ENCODE measurements at regions not wholly inside any gene's neighbourhood (a gene's known extent, or its start where the extent isn't known, plus 50 kb on each side); places are given as distances from the start of the nearest gene placed in this dataset.
A peak's percentile ranks its signal among the peaks of the same experiment; 100 is the strongest.
"Not testable (repeated sequence)": the region's sequence is repeated elsewhere in the genome, so short reads cannot be mapped to it uniquely, and the experiment has no call there.

- not testable (repeated sequence) for DNase-seq
Observed at GRCh38 chr10:30196559-30196958, 137.2 kb upstream of the JCAD start.

GRCh38 chr10:30192846-30193608, 133.6 kb upstream of the JCAD start:
- no peak for DNase-seq

GRCh38 chr10:30190577-30191552, 131.5 kb upstream of the JCAD start:
- no peak for DNase-seq

- DNase-seq, result no peak
Observed at GRCh38 chr10:30189238-30189580, 129.8 kb upstream of the JCAD start.

GRCh38 chr10:30188556-30189237, 129.3 kb upstream of the JCAD start:
- peak; percentile 25 for DNase-seq

- no peak for DNase-seq
Observed at GRCh38 chr10:30188101-30188500, 128.7 kb upstream of the JCAD start.

DNA sequence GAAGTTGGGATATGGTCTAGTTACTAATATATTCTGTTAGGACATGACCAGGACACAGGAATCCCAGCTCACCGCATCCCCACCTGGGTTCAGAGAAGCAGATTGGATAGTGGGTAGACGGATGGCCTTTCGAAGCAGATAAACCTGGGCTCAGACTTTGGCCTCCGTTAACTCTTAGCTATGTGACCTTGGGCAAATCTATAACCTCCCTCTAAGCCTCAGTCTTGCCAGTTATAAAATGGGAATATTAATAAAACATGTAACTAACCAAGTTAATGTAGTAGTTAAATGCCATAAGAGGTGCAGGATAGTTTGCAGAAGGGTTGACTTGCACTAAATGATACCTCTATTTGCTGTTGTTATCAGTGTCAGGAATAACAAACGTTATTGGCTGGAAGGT, 127.6 kb upstream of the JCAD start:
- DNase-seq, result no peak

GRCh38 chr10:30186371-30186875, 127.0 kb upstream of the JCAD start:
- no peak for DNase-seq

DNA sequence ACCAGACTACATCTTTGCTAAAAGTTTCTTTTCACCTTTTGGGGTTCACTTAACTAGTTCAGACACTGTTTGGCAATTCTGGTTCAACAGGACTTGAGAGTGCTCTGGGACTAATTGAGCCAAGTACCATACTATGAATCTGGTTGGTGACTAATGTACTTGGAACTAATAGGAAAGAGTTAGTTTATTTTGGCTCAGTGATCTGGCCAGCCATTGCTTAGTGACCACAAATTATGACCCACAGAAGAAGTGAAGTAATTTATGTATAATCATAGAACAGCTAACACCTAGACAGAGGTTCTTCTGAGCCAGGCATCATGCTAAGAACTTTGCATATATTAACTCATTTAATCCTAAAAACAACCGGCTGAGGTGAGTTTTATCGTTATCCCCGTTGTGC, 126.5 kb upstream of the JCAD start:
- DNase-seq, result no peak

DNA sequence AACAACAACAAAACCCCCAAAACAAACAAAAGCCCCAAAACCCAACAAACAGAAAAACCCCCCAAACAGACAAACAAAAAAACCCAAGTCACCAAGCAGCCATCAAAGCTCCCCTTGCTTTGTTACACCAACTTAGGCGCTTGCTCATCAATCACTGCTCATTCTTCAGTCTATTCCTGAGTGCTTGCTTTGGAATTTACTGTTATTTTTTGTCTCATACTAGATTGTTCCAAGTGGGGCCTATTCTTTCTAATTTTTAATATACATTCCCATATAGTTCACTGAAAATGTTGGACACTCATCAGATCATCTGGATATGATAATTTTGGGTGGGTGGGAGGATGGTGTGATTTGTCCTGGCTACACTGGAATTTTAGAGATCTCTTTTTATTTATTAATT, 126.0 kb upstream of the JCAD start:
- DNase-seq, result no peak

DNA sequence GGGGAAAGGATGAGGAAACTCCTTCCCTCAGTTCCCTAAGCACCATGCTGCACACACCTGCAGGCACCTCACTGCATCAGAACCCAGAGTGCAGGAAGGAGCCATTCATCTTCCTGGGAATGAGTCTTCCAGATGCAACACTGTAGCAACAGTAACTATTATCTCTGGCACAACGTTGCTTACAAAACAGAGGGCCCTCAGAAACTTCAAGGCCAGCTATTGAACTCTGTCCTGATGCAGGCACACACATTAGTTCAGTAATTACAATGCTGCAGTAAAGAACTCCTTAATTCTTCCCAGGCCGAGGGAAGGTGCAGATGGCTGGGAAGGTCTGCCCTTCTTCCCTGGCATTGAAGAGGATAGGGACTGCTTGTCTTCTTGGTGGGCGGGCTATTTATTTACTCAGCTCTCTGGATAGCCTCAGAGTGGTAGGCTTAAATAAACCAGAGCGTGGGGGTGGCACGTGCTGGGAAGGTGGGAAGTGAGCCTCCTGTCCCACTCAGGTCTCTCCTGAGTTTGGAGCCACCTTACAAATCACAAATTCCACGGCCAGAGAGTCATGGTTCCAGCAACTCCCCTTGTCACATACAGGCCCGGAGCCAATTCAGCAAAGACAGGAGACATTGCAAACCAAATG, 125.1 kb upstream of the JCAD start:
- no peak for DNase-seq

DNA sequence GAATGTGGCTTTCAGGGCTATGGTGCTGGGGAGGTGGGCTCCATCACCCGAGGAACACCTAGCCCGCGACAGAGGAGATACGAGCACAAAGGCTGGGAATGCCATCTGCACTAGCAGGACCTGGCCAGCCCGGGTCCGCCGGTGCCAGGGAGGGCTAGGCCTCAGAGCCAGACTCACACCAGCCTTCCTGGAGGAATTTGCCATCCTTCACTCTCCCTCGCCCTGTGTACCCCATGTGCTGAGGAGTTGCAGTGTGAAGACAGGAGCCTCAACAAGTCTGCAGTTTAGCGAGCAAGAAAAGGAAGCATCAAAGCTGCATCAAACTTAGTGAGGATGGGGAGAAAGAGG, 123.6 kb upstream of the JCAD start:
- no peak for DNase-seq

- no peak for DNase-seq
Observed at GRCh38 chr10:30182191-30183054, 123.0 kb upstream of the JCAD start.

DNA sequence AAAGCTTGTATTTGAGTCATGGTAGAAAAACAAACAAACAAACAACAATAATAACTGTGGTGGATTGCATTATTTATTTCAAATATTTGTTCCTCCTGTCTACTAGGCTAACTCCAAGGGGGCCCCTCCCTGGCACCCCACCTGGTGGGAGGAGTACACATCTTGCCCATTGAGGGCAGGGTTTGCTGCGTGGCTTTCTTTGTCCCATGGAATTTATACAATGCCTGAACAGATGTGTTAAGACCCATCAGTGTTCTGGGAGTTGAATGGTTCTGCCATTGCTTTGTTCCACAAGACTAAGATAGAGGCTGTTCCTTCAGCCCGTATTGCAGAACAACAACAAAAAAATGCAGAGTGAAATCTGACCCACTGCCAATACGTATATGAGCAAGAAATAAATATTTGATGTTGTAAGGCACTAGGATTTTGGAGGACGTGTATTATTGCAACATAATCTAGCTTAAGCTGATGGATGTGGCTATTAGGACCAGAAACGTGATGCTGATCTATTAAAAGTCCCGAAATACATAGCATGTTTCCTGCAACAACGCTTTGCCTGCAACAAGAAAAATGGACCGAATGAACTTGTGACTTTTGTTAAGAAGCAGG, 119.1 kb upstream of the JCAD start:
- no peak for DNase-seq

GRCh38 chr10:30176776-30177533, 117.6 kb upstream of the JCAD start:
- DNase-seq, result no peak

- DNase-seq, result no peak
Observed at GRCh38 chr10:30176182-30176581, 116.8 kb upstream of the JCAD start.

DNA sequence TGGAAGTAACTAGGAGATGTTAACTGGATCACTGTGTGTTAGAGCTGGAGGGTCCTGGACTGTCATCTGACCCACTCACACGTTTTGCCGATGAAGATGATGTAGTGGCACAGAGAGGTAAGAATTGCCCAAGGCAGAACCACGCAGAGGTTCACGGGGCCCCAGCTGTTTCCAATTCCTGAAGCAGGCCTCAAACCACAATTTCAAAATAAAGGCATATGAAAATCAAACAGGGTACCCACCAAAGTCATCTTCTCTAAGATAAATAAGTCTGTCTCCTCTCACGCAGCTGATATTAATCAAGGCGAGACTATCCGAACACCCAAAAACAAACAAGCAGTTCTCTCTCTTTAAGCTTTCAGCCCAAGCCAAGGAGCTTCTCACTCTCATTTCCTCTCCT, 113.3 kb upstream of the JCAD start:
- no peak for DNase-seq

DNA sequence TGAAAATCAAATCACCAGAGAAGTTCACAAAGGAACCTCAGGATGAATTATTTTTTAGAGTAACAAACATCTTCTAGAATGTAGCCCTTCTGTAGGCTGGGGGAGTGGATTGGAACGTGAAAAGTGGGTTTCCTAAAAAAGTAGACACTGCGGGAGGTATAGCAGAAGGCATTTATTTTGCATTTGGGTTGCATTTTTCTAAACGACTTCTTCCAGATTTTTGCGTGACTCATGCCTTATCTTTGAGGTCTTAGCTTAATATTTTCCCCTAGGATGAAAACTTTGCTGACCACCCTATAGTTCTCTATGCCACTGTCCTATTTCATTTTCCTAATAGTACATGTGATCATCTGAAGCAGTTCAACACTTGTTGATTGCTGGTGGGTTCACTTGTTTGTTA, 112.7 kb upstream of the JCAD start:
- DNase-seq, result no peak

- DNase-seq, result no peak
Observed at GRCh38 chr10:30171601-30172000, 112.2 kb upstream of the JCAD start.

- DNase-seq, result no peak
Observed at GRCh38 chr10:30170814-30171213, 111.4 kb upstream of the JCAD start.

DNA sequence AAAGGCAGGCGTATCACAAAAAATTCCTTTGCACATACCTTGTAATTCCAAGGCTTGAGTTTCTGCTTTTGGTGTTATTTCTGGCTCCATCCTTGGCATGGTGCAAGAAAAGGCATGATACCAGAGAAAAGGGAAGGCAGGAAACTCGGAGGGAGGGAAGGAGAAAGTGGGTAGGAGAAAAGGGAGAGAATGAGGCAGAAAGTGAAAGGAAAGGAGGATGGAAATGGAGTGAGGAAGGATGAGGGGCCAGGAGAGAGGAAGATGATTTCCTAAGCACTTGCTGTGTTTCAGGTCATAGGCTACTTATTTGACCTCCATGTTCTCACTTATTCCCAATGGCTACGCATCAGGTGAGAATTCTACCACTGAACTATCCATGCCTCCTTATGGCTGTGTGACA, 110.8 kb upstream of the JCAD start:
- no peak for DNase-seq
